ENCODE measurements at regions not wholly inside any gene's neighbourhood (a gene's known extent, or its start where the extent isn't known, plus 50 kb on each side); places are given as distances from the start of the nearest gene placed in this dataset.
A peak's percentile ranks its signal among the peaks of the same experiment; 100 is the strongest.
"Not testable (repeated sequence)": the region's sequence is repeated elsewhere in the genome, so short reads cannot be mapped to it uniquely, and the experiment has no call there.

DNA sequence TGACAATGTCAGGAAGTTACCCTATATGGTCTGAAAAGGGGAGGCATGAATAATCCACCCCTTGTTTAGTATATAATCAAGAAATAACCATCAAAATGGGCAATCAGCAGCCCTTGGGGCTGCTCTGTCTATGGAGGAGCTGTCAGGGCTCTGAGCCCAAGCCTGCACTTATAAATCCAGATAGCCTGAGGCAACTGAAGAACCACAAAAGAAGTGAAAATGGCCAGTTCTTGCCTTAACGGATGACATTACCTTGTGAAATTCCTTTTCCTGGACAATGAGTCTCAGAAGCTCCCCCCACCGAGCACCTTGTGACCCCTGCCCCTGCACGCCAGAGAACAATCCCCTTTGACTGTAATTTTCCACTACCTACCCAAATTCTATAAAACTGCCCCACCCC is 142.1 kb upstream of the KCNK1 start:
- WGBS, 2 donors = 75 to 88% methylated on average over 3 of the region's 3 CpGs
- H3K4me3 ChIP-seq (ENCODE audit: low read depth in 1 of 2, low read length in 2 of 2); H3K9me3 ChIP-seq (ENCODE audit: control insufficient read depth in 2 of 2, insufficient read depth in 1 of 2, low read depth in 1 of 2, low read length in 1 of 2): not testable (repeated sequence)

DNA sequence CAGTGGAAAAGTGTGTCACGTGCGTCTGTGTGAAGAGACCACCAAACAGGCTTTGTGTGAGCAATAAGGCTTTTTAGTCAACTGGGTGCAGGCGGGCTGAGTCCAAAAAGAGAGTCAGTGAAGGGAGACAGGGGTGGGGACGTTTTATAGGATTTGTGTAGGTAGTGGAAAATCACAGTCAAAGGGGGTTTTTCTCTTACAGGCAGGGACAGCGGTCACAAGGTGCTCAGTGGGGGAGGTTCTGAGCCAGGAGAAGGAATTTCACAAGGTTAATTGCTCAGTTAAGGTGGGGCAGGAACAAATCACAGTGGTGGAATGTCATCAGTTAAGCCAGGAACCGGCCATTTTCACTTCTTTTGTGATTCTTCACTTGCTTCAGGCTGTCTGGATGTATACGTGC is 141.1 kb upstream of the KCNK1 start:
- H3K27me3 ChIP-seq (ENCODE audit: control insufficient read depth in 1 of 2, insufficient read depth in 2 of 2, low read length in 2 of 2); H3K36me3 ChIP-seq (ENCODE audit: control insufficient read depth in 2 of 2, insufficient read depth in 2 of 2, low read length in 1 of 2); H3K4me1 ChIP-seq (ENCODE audit: control insufficient read depth in 2 of 2, insufficient read depth in 2 of 2, low read length in 1 of 2); H3K9me3 ChIP-seq (ENCODE audit: control insufficient read depth in 2 of 2, insufficient read depth in 1 of 2, low read depth in 1 of 2, low read length in 1 of 2); H3K4me3 ChIP-seq (ENCODE audit: low read depth in 1 of 2, low read length in 2 of 2): not testable (repeated sequence)
- H3K27ac ChIP-seq (ENCODE audit: low read depth in 2 of 2, low read length in 1 of 2) = peak overlapping the region in 1 of 2 donors; percentile 13
- 47 to 49% methylated on average over 7 of the region's 7 CpGs for WGBS, 2 donors

More for the DNA sequence above, 142.1 kb upstream of the KCNK1 start:
- H3K27me3 ChIP-seq (ENCODE audit: control insufficient read depth in 1 of 2, insufficient read depth in 2 of 2, low read length in 2 of 2); H3K4me1 ChIP-seq (ENCODE audit: control insufficient read depth in 2 of 2, insufficient read depth in 2 of 2, low read length in 1 of 2); H3K36me3 ChIP-seq (ENCODE audit: control insufficient read depth in 2 of 2, insufficient read depth in 2 of 2, low read length in 1 of 2); H3K27ac ChIP-seq (ENCODE audit: low read depth in 2 of 2, low read length in 1 of 2): not testable (repeated sequence)

GRCh38 chr1:233473549-233474204 is 140.2 kb upstream of the KCNK1 start:
- no peak overlapping the region for H3K4me3 ChIP-seq (ENCODE audit: low read depth in 1 of 2, low read length in 2 of 2)
- H3K36me3 ChIP-seq (ENCODE audit: control insufficient read depth in 2 of 2, insufficient read depth in 2 of 2, low read length in 1 of 2) = no peaks in the 10 kb centered on the region
- H3K9me3 ChIP-seq (ENCODE audit: control insufficient read depth in 2 of 2, insufficient read depth in 1 of 2, low read depth in 1 of 2, low read length in 1 of 2) = no peaks in the 10 kb centered on the region
- H3K27ac ChIP-seq (ENCODE audit: low read depth in 2 of 2, low read length in 1 of 2) = no peak overlapping the region
- WGBS, 2 donors = 65 to 73% methylated on average over 11 of the region's 11 CpGs
- no peaks in the 10 kb centered on the region for H3K27me3 ChIP-seq (ENCODE audit: control insufficient read depth in 1 of 2, insufficient read depth in 2 of 2, low read length in 2 of 2)
- H3K4me1 ChIP-seq (ENCODE audit: control insufficient read depth in 2 of 2, insufficient read depth in 2 of 2, low read length in 1 of 2) = no peaks in the 10 kb centered on the region

- Histone ChIP-seq H3K27me3 (ENCODE audit: control insufficient read depth in 1 of 2, insufficient read depth in 2 of 2, low read length in 2 of 2) (no peaks in the 10 kb centered on the region), H3K9me3 (ENCODE audit: control insufficient read depth in 2 of 2, insufficient read depth in 1 of 2, low read depth in 1 of 2, low read length in 1 of 2) (no peaks in the 10 kb centered on the region), H3K36me3 (ENCODE audit: control insufficient read depth in 2 of 2, insufficient read depth in 2 of 2, low read length in 1 of 2) (no peaks in the 10 kb centered on the region), H3K4me1 (ENCODE audit: control insufficient read depth in 2 of 2, insufficient read depth in 2 of 2, low read length in 1 of 2) (peaks cover 0 to 3% of the 10 kb centered on the region in 2 donors), H3K4me3 (ENCODE audit: low read depth in 1 of 2, low read length in 2 of 2) (no peak overlapping the region), H3K27ac (ENCODE audit: low read depth in 2 of 2, low read length in 1 of 2) (no peak overlapping the region)
These were observed 136.5 kb upstream of the KCNK1 start for GRCh38 chr1:233477359-233477758.

DNA sequence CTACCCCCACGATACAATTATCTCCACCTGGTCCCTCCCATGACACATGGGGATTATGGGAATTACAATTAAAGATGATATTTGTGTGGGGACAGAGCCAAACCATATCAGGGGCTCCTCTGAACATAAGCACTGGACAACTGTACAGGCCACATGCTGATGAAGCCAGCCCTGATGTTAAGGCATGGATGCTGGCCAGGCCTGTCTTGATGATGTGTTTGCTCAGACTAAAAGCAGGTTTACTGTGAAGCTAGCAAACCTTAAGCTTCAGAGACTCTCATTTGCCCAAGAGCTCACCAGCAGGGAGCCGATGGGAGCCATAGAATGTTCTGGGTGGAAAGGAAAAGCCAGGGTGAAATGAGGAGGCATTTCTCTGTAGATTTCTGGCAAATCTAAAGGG is 135.3 kb upstream of the KCNK1 start:
- Histone ChIP-seq H3K4me3 (ENCODE audit: low read depth in 1 of 2, low read length in 2 of 2) (no peak overlapping the region), H3K27me3 (ENCODE audit: control insufficient read depth in 1 of 2, insufficient read depth in 2 of 2, low read length in 2 of 2) (no peaks in the 10 kb centered on the region), H3K4me1 (ENCODE audit: control insufficient read depth in 2 of 2, insufficient read depth in 2 of 2, low read length in 1 of 2) (peaks cover 0 to 3% of the 10 kb centered on the region in 2 donors), H3K9me3 (ENCODE audit: control insufficient read depth in 2 of 2, insufficient read depth in 1 of 2, low read depth in 1 of 2, low read length in 1 of 2) (no peaks in the 10 kb centered on the region), H3K36me3 (ENCODE audit: control insufficient read depth in 2 of 2, insufficient read depth in 2 of 2, low read length in 1 of 2) (no peaks in the 10 kb centered on the region), H3K27ac (ENCODE audit: low read depth in 2 of 2, low read length in 1 of 2) (no peak overlapping the region)
- WGBS, 2 donors = 79 to 88% methylated on average over 2 of the region's 2 CpGs

GRCh38 chr1:233479110-233479890 is 134.6 kb upstream of the KCNK1 start:
- H3K4me3 ChIP-seq (ENCODE audit: low read depth in 1 of 2, low read length in 2 of 2) = no peak overlapping the region
- no peaks in the 10 kb centered on the region for H3K36me3 ChIP-seq (ENCODE audit: control insufficient read depth in 2 of 2, insufficient read depth in 2 of 2, low read length in 1 of 2)
- no peaks in the 10 kb centered on the region for H3K9me3 ChIP-seq (ENCODE audit: control insufficient read depth in 2 of 2, insufficient read depth in 1 of 2, low read depth in 1 of 2, low read length in 1 of 2)
- peaks cover 0 to 3% of the 10 kb centered on the region in 2 donors for H3K4me1 ChIP-seq (ENCODE audit: control insufficient read depth in 2 of 2, insufficient read depth in 2 of 2, low read length in 1 of 2)
- no peak overlapping the region for H3K27ac ChIP-seq (ENCODE audit: low read depth in 2 of 2, low read length in 1 of 2)
- no peaks in the 10 kb centered on the region for H3K27me3 ChIP-seq (ENCODE audit: control insufficient read depth in 1 of 2, insufficient read depth in 2 of 2, low read length in 2 of 2)
- WGBS, 2 donors = 52 to 57% methylated on average over 4 of the region's 4 CpGs

- no peak overlapping the region for H3K4me3 ChIP-seq (ENCODE audit: low read depth in 1 of 2, low read length in 2 of 2)
- peaks cover 0 to 3% of the 10 kb centered on the region in 2 donors for H3K4me1 ChIP-seq (ENCODE audit: control insufficient read depth in 2 of 2, insufficient read depth in 2 of 2, low read length in 1 of 2)
- no peaks in the 10 kb centered on the region for H3K9me3 ChIP-seq (ENCODE audit: control insufficient read depth in 2 of 2, insufficient read depth in 1 of 2, low read depth in 1 of 2, low read length in 1 of 2)
- H3K36me3 ChIP-seq (ENCODE audit: control insufficient read depth in 2 of 2, insufficient read depth in 2 of 2, low read length in 1 of 2) = no peaks in the 10 kb centered on the region
- WGBS, 2 donors = 61 to 67% methylated on average over 7 of the region's 7 CpGs
- H3K27ac ChIP-seq (ENCODE audit: low read depth in 2 of 2, low read length in 1 of 2) = no peak overlapping the region
- no peaks in the 10 kb centered on the region for H3K27me3 ChIP-seq (ENCODE audit: control insufficient read depth in 1 of 2, insufficient read depth in 2 of 2, low read length in 2 of 2)
These were observed 133.7 kb upstream of the KCNK1 start for GRCh38 chr1:233480198-233480597.

GRCh38 chr1:233482388-233482787 is 131.5 kb upstream of the KCNK1 start:
- 88% methylated on average over 3 of the region's 3 CpGs for WGBS, 2 donors
- Histone ChIP-seq H3K27me3 (ENCODE audit: control insufficient read depth in 1 of 2, insufficient read depth in 2 of 2, low read length in 2 of 2) (no peaks in the 10 kb centered on the region), H3K9me3 (ENCODE audit: control insufficient read depth in 2 of 2, insufficient read depth in 1 of 2, low read depth in 1 of 2, low read length in 1 of 2) (no peaks in the 10 kb centered on the region)

DNA sequence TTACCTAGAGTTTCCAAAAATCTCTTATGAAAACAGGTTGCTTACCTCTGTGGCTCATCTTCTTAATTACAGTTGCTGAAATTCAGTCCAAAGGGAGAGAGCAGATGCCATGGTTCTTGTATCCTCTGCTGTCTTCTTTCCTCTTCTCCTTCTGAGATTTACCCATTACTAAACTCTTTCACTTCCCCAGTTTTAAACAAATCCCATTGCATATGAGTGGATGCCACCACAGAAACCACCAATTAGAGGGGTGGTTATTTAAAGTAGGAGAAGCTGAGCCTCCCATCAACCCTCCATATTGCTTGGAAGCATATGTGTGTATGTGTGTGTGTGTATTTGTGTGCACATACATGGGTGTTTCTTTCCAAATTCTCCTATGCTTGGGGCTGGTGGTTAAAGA is 128.5 kb upstream of the KCNK1 start:
- no peaks in the 10 kb centered on the region for H3K36me3 ChIP-seq (ENCODE audit: control insufficient read depth in 2 of 2, insufficient read depth in 2 of 2, low read length in 1 of 2)

More at GRCh38 chr1:233482388-233482787, 131.5 kb upstream of the KCNK1 start:
- no peaks in the 10 kb centered on the region for H3K36me3 ChIP-seq (ENCODE audit: control insufficient read depth in 2 of 2, insufficient read depth in 2 of 2, low read length in 1 of 2)
- H3K4me1 ChIP-seq (ENCODE audit: control insufficient read depth in 2 of 2, insufficient read depth in 2 of 2, low read length in 1 of 2) = peaks cover 0 to 3% of the 10 kb centered on the region in 2 donors
- no peak overlapping the region for H3K27ac ChIP-seq (ENCODE audit: low read depth in 2 of 2, low read length in 1 of 2)
- H3K4me3 ChIP-seq (ENCODE audit: low read depth in 1 of 2, low read length in 2 of 2) = no peak overlapping the region

More for the DNA sequence above, 128.5 kb upstream of the KCNK1 start:
- no peak overlapping the region for H3K27ac ChIP-seq (ENCODE audit: low read depth in 2 of 2, low read length in 1 of 2)
- peaks cover 0 to under 1% of the 10 kb centered on the region in 2 donors for H3K9me3 ChIP-seq (ENCODE audit: control insufficient read depth in 2 of 2, insufficient read depth in 1 of 2, low read depth in 1 of 2, low read length in 1 of 2)
- H3K4me3 ChIP-seq (ENCODE audit: low read depth in 1 of 2, low read length in 2 of 2) = no peak overlapping the region
- no peaks in the 10 kb centered on the region for H3K27me3 ChIP-seq (ENCODE audit: control insufficient read depth in 1 of 2, insufficient read depth in 2 of 2, low read length in 2 of 2)
- no peaks in the 10 kb centered on the region for H3K4me1 ChIP-seq (ENCODE audit: control insufficient read depth in 2 of 2, insufficient read depth in 2 of 2, low read length in 1 of 2)
